ENCODE measurements at regions not wholly inside any gene's neighbourhood (a gene's known extent, or its start where the extent isn't known, plus 50 kb on each side); places are given as distances from the start of the nearest gene placed in this dataset.
"Not testable (repeated sequence)": the region's sequence is repeated elsewhere in the genome, so short reads cannot be mapped to it uniquely, and the experiment has no call there.

DNA sequence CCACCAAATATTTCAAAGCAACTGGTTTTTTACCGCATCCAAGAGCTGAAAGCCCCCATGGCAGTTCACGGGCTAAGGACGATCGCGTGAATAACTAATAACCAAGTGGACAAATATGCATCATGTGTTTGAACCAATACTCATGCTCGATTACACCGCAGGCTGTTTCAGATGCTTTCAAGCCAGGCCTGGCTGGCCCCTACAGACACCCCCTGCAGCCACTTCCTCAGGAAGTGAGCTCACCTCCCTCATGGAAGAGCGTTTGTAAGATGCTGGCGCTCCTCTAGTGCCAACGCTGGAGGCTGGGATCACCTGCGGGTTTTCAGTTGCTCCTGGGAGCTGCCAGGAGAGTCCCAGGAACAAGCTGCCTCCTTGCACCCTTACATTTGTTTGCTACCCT lies 53.9 kb upstream of the PTCH1 start (continued):
- TF ChIP-seq, protein P1, sequence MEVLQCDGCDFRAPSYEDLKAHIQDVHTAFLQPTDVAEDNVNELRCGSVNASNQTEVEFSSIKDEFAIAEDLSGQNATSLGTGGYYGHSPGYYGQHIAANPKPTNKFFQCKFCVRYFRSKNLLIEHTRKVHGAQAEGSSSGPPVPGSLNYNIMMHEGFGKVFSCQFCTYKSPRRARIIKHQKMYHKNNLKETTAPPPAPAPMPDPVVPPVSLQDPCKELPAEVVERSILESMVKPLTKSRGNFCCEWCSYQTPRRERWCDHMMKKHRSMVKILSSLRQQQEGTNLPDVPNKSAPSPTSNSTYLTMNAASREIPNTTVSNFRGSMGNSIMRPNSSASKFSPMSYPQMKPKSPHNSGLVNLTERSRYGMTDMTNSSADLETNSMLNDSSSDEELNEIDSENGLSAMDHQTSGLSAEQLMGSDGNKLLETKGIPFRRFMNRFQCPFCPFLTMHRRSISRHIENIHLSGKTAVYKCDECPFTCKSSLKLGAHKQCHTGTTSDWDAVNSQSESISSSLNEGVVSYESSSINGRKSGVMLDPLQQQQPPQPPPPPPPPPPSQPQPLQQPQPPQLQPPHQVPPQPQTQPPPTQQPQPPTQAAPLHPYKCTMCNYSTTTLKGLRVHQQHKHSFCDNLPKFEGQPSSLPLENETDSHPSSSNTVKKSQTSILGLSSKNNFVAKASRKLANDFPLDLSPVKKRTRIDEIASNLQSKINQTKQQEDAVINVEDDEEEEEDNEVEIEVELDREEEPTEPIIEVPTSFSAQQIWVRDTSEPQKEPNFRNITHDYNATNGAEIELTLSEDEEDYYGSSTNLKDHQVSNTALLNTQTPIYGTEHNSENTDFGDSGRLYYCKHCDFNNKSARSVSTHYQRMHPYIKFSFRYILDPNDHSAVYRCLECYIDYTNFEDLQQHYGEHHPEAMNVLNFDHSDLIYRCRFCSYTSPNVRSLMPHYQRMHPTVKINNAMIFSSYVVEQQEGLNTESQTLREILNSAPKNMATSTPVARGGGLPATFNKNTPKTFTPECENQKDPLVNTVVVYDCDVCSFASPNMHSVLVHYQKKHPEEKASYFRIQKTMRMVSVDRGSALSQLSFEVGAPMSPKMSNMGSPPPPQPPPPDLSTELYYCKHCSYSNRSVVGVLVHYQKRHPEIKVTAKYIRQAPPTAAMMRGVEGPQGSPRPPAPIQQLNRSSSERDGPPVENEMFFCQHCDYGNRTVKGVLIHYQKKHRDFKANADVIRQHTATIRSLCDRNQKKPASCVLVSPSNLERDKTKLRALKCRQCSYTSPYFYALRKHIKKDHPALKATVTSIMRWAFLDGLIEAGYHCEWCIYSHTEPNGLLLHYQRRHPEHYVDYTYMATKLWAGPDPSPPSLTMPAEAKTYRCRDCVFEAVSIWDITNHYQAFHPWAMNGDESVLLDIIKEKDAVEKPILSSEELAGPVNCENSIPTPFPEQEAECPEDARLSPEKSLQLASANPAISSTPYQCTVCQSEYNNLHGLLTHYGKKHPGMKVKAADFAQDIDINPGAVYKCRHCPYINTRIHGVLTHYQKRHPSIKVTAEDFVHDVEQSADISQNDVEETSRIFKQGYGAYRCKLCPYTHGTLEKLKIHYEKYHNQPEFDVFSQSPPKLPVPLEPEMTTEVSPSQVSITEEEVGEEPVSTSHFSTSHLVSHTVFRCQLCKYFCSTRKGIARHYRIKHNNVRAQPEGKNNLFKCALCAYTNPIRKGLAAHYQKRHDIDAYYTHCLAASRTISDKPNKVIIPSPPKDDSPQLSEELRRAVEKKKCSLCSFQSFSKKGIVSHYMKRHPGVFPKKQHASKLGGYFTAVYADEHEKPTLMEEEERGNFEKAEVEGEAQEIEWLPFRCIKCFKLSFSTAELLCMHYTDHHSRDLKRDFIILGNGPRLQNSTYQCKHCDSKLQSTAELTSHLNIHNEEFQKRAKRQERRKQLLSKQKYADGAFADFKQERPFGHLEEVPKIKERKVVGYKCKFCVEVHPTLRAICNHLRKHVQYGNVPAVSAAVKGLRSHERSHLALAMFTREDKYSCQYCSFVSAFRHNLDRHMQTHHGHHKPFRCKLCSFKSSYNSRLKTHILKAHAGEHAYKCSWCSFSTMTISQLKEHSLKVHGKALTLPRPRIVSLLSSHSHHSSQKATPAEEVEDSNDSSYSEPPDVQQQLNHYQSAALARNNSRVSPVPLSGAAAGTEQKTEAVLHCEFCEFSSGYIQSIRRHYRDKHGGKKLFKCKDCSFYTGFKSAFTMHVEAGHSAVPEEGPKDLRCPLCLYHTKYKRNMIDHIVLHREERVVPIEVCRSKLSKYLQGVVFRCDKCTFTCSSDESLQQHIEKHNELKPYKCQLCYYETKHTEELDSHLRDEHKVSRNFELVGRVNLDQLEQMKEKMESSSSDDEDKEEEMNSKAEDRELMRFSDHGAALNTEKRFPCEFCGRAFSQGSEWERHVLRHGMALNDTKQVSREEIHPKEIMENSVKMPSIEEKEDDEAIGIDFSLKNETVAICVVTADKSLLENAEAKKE (CRISPR knock-in tag; IDR thresholded peaks at IDR 0.05) = no peak

DNA sequence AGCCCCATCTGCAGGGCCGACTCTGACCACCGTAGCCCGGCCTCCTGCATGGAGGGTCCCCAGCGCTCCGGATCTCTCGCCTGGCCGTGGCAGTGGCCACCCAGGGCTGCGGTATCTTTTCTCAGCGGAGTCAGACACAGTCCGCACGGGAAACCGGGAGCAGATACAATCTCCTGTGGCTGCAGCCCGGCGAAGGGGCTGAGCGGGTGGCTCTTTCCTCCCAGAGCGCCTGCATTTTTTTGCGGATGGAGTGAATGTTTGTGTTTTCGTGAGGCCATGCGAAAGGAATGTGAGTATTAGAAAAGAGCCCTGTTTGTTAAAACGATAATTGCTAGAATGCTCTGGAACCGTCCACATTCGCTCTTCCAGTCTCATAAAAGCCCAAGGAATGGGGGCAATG lies 53.4 kb upstream of the PTCH1 start:
- DNase-seq (ENCODE audit: low spot score) (peak; percentile 44), ATAC-seq (peak; percentile 66)
- Histone ChIP-seq H3K9me2 (ENCODE audit: insufficient read depth) (0 out of 2 replicates have a peak, but pooled peaks cover 3% of the 10 kb centered on the region), H3F3A (replicated peaks; ENCODE audit: low read depth) (peaks cover 5% of the 10 kb centered on the region; the same call in 1 of the 2 replicates), H3K79me2 (replicated peaks; ENCODE audit: insufficient read depth) (no peaks in the 10 kb centered on the region), H2AFZ (peak overlapping the region; percentile 81; the same call in 1 of the 2 replicates), H3K4me3 (no peak overlapping the region), H3K4me1 (ENCODE audit: insufficient read depth) (peaks cover 10% of the 10 kb centered on the region; the same call in 1 of the 2 replicates), H3K27me3 (ENCODE audit: insufficient read depth) (no peaks in the 10 kb centered on the region), H3K36me3 (ENCODE audit: insufficient read depth) (no peaks in the 10 kb centered on the region), H4K20me1 (replicated peaks; ENCODE audit: insufficient read depth) (no peaks in the 10 kb centered on the region), H3K27ac (ENCODE audit: low read depth) (no peak overlapping the region), H3K4me2 (peak overlapping the region; percentile 62; the same call in 1 of the 2 replicates)
- Mint-ChIP-seq H3K27ac (no peak overlapping the region), H3K4me3 (no peak overlapping the region), H3K9me3 (no peaks in the 10 kb centered on the region), H3K27me3 (ENCODE audit: insufficient read depth, low read depth, poor library complexity) (peaks cover 14% of the 10 kb centered on the region), H3K4me1 (peaks cover 14% of the 10 kb centered on the region), H3K36me3 (ENCODE audit: low read depth) (no peaks in the 10 kb centered on the region)
- TF ChIP-seq, protein P2, sequence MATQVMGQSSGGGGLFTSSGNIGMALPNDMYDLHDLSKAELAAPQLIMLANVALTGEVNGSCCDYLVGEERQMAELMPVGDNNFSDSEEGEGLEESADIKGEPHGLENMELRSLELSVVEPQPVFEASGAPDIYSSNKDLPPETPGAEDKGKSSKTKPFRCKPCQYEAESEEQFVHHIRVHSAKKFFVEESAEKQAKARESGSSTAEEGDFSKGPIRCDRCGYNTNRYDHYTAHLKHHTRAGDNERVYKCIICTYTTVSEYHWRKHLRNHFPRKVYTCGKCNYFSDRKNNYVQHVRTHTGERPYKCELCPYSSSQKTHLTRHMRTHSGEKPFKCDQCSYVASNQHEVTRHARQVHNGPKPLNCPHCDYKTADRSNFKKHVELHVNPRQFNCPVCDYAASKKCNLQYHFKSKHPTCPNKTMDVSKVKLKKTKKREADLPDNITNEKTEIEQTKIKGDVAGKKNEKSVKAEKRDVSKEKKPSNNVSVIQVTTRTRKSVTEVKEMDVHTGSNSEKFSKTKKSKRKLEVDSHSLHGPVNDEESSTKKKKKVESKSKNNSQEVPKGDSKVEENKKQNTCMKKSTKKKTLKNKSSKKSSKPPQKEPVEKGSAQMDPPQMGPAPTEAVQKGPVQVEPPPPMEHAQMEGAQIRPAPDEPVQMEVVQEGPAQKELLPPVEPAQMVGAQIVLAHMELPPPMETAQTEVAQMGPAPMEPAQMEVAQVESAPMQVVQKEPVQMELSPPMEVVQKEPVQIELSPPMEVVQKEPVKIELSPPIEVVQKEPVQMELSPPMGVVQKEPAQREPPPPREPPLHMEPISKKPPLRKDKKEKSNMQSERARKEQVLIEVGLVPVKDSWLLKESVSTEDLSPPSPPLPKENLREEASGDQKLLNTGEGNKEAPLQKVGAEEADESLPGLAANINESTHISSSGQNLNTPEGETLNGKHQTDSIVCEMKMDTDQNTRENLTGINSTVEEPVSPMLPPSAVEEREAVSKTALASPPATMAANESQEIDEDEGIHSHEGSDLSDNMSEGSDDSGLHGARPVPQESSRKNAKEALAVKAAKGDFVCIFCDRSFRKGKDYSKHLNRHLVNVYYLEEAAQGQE (IDR thresholded peaks at IDR 0.05; ENCODE audit: unreplicated experiment) = no peak
- TF ChIP-seq ZNF331 (CRISPR knock-in tag; IDR thresholded peaks at IDR 0.05; ENCODE audit: low read depth) = no peak
- TF ChIP-seq POLR2AphosphoS5 (IDR thresholded peaks at IDR 0.05; ENCODE audit: low read depth) = no peak
- no peak for TF ChIP-seq NANOG (IDR thresholded peaks at IDR 0.05; ENCODE audit: borderline replicate concordance)
- no peak for TF ChIP-seq JUNB (IDR thresholded peaks at IDR 0.05; ENCODE audit: unreplicated experiment)

DNA sequence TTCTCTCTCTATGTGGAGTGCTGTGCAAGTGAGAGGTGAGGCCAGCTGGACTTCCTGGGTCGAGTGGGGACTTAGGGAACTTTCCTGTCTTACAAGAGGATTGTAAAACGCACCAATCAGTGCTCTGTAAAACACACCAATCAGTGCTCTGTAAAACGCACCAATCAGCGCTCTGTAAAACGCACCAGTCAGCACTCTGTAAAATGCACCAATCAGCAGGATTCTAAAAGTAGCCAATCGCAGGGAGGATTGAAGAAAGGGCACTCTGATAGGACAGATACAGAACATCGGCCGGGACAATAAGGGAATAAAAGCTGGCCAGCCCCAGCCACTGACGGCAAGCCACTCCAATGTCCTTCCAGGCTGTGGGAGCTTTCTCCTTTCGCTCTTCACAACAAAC lies 52.0 kb upstream of the PTCH1 start:
- not testable (repeated sequence) for H3K79me2 ChIP-seq (replicated peaks; ENCODE audit: insufficient read depth); H3F3A ChIP-seq (replicated peaks; ENCODE audit: low read depth); H3K36me3 Mint-ChIP-seq (ENCODE audit: low read depth); DNase-seq (ENCODE audit: low spot score); H3K4me2 ChIP-seq; H2AFZ ChIP-seq; H3K4me3 Mint-ChIP-seq; H3K36me3 ChIP-seq (ENCODE audit: insufficient read depth); H3K27me3 ChIP-seq (ENCODE audit: insufficient read depth); H3K27ac Mint-ChIP-seq; H3K9me3 Mint-ChIP-seq; ATAC-seq; H3K27ac ChIP-seq (ENCODE audit: low read depth); H4K20me1 ChIP-seq (replicated peaks; ENCODE audit: insufficient read depth); H3K4me3 ChIP-seq; H3K9me2 ChIP-seq (ENCODE audit: insufficient read depth)
- peaks cover 12% of the 10 kb centered on the region for H3K4me1 Mint-ChIP-seq
- peaks cover 10% of the 10 kb centered on the region; the same call in 1 of the 2 replicates for H3K4me1 ChIP-seq (ENCODE audit: insufficient read depth)
- H3K27me3 Mint-ChIP-seq (ENCODE audit: insufficient read depth, low read depth, poor library complexity) = peaks cover 11% of the 10 kb centered on the region

All from GM23338 (cell line).